ENCODE measurements at regions not wholly inside any gene's neighbourhood (a gene's known extent, or its start where the extent isn't known, plus 50 kb on each side); places are given as distances from the start of the nearest gene placed in this dataset.

- Histone ChIP-seq H3K27me3 (ENCODE audit: control insufficient read depth, extremely low read depth, insufficient read depth, low read length) (no peaks in the 10 kb centered on the region), H3K27ac (ENCODE audit: control insufficient read depth, insufficient read depth, low read length) (no peak overlapping the region), H3K9ac (ENCODE audit: control insufficient read depth, extremely low read depth, insufficient read depth, low read length) (no peak overlapping the region), H3K9me3 (ENCODE audit: control insufficient read depth, low read depth, low read length) (no peaks in the 10 kb centered on the region), H3K4me3 (ENCODE audit: control insufficient read depth in 2 of 3, extremely low read depth in 1 of 3, insufficient read depth in 2 of 3, low read depth in 1 of 3, low read length in 3 of 3) (no peak overlapping the region), H3K36me3 (ENCODE audit: control insufficient read depth in 2 of 2, extremely low read depth in 1 of 2, insufficient read depth in 2 of 2, low read length in 2 of 2) (no peaks in the 10 kb centered on the region), H3K4me2 (ENCODE audit: control insufficient read depth, extremely low read depth, insufficient read depth, low read depth, low read length) (no peak overlapping the region), H2AFZ (ENCODE audit: control insufficient read depth, low read length) (no peak overlapping the region), H3K4me1 (ENCODE audit: control insufficient read depth, extremely low read depth, insufficient read depth, low read length) (no peaks in the 10 kb centered on the region), H3K79me2 (ENCODE audit: control insufficient read depth, insufficient read depth, low read length) (no peaks in the 10 kb centered on the region), H4K20me1 (ENCODE audit: control insufficient read depth, extremely low read depth, insufficient read depth, low read length) (no peaks in the 10 kb centered on the region), H3K9me1 (ENCODE audit: control insufficient read depth, extremely low read depth, insufficient read depth, low read length) (no peaks in the 10 kb centered on the region)
- DNase-seq (ENCODE audit: low read depth, low spot score): no peak
- TF ChIP-seq EZH2 (IDR thresholded peaks at IDR 0.05; ENCODE audit: low read length) (no peak), CTCF (optimal IDR thresholded peaks at IDR 0.05 in 1 of 3, IDR thresholded peaks at IDR 0.05 in 1 of 3, conservative IDR thresholded peaks at IDR 0.05 in 1 of 3; ENCODE audit: extremely low read depth in 1 of 3, insufficient read depth in 2 of 3, low read length in 3 of 3) (no peak)
- dilution Hi-C loops (cut with MboI; ENCODE audit: extremely low pct_ligation_motif_present, low sequenced_read_pairs): no loop called here
- FAIRE-seq: no peak
Measured at GRCh38 chr7:111667488-111667887, 105.2 kb upstream of the IMMP2L start.

- no peak for FAIRE-seq
Measured at GRCh38 chr7:111666260-111666659, 104.0 kb upstream of the IMMP2L start.

More at GRCh38 chr7:111666260-111666659, 104.0 kb upstream of the IMMP2L start:
- H3K9me3 ChIP-seq (ENCODE audit: control insufficient read depth, low read depth, low read length): no peaks in the 10 kb centered on the region
- DNase-seq (ENCODE audit: low read depth, low spot score): no peak
- no peak overlapping the region for H3K27ac ChIP-seq (ENCODE audit: control insufficient read depth, insufficient read depth, low read length)
- no peaks in the 10 kb centered on the region for H3K27me3 ChIP-seq (ENCODE audit: control insufficient read depth, extremely low read depth, insufficient read depth, low read length)
- no peak overlapping the region for H3K4me3 ChIP-seq (ENCODE audit: control insufficient read depth in 2 of 3, extremely low read depth in 1 of 3, insufficient read depth in 2 of 3, low read depth in 1 of 3, low read length in 3 of 3)
- H3K36me3 ChIP-seq (ENCODE audit: control insufficient read depth in 2 of 2, extremely low read depth in 1 of 2, insufficient read depth in 2 of 2, low read length in 2 of 2): no peaks in the 10 kb centered on the region
- H3K79me2 ChIP-seq (ENCODE audit: control insufficient read depth, insufficient read depth, low read length): no peaks in the 10 kb centered on the region
- no peak overlapping the region for H3K9ac ChIP-seq (ENCODE audit: control insufficient read depth, extremely low read depth, insufficient read depth, low read length)
- no peak for TF ChIP-seq CTCF (optimal IDR thresholded peaks at IDR 0.05 in 1 of 3, IDR thresholded peaks at IDR 0.05 in 1 of 3, conservative IDR thresholded peaks at IDR 0.05 in 1 of 3; ENCODE audit: extremely low read depth in 1 of 3, insufficient read depth in 2 of 3, low read length in 3 of 3)
- TF ChIP-seq EZH2 (IDR thresholded peaks at IDR 0.05; ENCODE audit: low read length): no peak
- no peaks in the 10 kb centered on the region for H3K9me1 ChIP-seq (ENCODE audit: control insufficient read depth, extremely low read depth, insufficient read depth, low read length)
- no peak overlapping the region for H2AFZ ChIP-seq (ENCODE audit: control insufficient read depth, low read length)
- no peaks in the 10 kb centered on the region for H3K4me1 ChIP-seq (ENCODE audit: control insufficient read depth, extremely low read depth, insufficient read depth, low read length)
- dilution Hi-C loops (cut with MboI; ENCODE audit: extremely low pct_ligation_motif_present, low sequenced_read_pairs): no loop called here
- H4K20me1 ChIP-seq (ENCODE audit: control insufficient read depth, extremely low read depth, insufficient read depth, low read length): no peaks in the 10 kb centered on the region
- no peak overlapping the region for H3K4me2 ChIP-seq (ENCODE audit: control insufficient read depth, extremely low read depth, insufficient read depth, low read depth, low read length)
